Adrenal gland (tissue), 9 donors: ENCODE measurements at regions not wholly inside any gene's neighbourhood (a gene's known extent, or its start where the extent isn't known, plus 50 kb on each side); places are given as distances from the start of the nearest gene placed in this dataset.

ENCODE experiments used
- DNase-seq, 7 donors: peaks; one replicate each; pipeline ENCODE4 v3.0.0-alpha.2; 2019 to 2020
- H3K27ac ChIP-seq, 5 donors: fragments of 200-600 bp; sonication (generic) in 4 of 5; 1 replicate in 3 of 5; 2 replicates in 2 of 5; pipeline versions ENCODE4 v1.5.1 to v1.8.0; 2016 to 2020; ENCODE audit warnings: mild to moderate bottlenecking in 1 of 5
- H3K27me3 ChIP-seq: fragments of 200-600 bp; 2 replicates; pipeline ENCODE4 v1.8.0; 2021
- H3K36me3 ChIP-seq, 2 donors: fragments of 200-600 bp; replicated peaks in 1 of 2; 1 replicate in 1 of 2; 2 replicates in 1 of 2; pipeline versions ENCODE4 v1.5.1 to v1.8.0; 2018 to 2022
- H3K4me1 ChIP-seq, 2 donors: fragments of 200-600 bp; replicated peaks in 1 of 2; 1 replicate in 1 of 2; 2 replicates in 1 of 2; pipeline versions ENCODE4 v1.5.1 to v1.8.0; 2018 to 2021
- H3K4me3 ChIP-seq, 4 donors: fragments of 200-600 bp; sonication (generic) in 3 of 4; one replicate each; pipeline ENCODE4 v1.5.1; 2016 to 2018
- H3K9me3 ChIP-seq, 3 donors: fragments of 200-600 bp; sonication (generic) in 1 of 3; replicated peaks in 1 of 3; 1 replicate in 2 of 3; 2 replicates in 1 of 3; pipeline versions ENCODE4 v1.5.1 to v1.8.0; 2016 to 2021
- CTCF ChIP-seq, 6 experiments: fragments of 450-650 bp in 4 of 6; fragments of 200-600 bp in 2 of 6; sonication (generic) in 1 of 6; IDR thresholded peaks; 1 replicate in 5 of 6; 2 replicates in 1 of 6; pipeline versions ENCODE4 v1.5.1 to v1.8.0; 2016 to 2021; ENCODE audit warnings: antibody characterized with exemption in 6 of 6, mild to moderate bottlenecking in 2 of 6, moderate library complexity in 1 of 6
- POLR2A ChIP-seq, 2 donors: fragments of 450-650 bp; IDR thresholded peaks; one replicate each; pipeline ENCODE4 v1.6.1; 2017; ENCODE audit warnings: antibody characterized with exemption in 2 of 2, mild to moderate bottlenecking in 2 of 2, moderate library complexity in 1 of 2
- WGBS, 4 donors: extraction: QIAGEN DNeasy Blood & Tissue Kit in 2 of 4; methylation state at CpG; one replicate each; pipeline versions ENCODE4 v1.1.5 to v1.1.7; 2013 to 2017; 5-methylcytosine and 5-hydroxymethylcytosine counted together
- intact Hi-C, 2 donors: fragments of 100-400 bp; cut with DNase I; formaldehyde crosslinking; loops; one replicate each; pipeline versions ENCODE4 v1.14.1 to v1.15.0; 2022 to 2023
- donor health status: healthy with polysubstance abuse.
- donor health status: Bipolar disorder and iron deficiency.
- donor health status: DM: yes; HTN: yes; CAD: no.
- donor health status: DM: no; HTN: no; CAD: no.
- donor health status: DM: no; HTN: no; CAD: no.

GRCh38 chr6:92564376-92564775 lies 855.0 kb downstream of the EPHA7 start:
- Histone ChIP-seq H3K4me3 (no peak overlapping the region), H3K27me3 (no peaks in the 10 kb centered on the region), H3K9me3 (no peaks in the 10 kb centered on the region), H3K36me3 (no peaks in the 10 kb centered on the region), H3K4me1 (no peaks in the 10 kb centered on the region), H3K27ac (no peak overlapping the region)
- DNase-seq: no peak
- TF ChIP-seq POLR2A (IDR thresholded peaks at IDR 0.05): no peak
- TF ChIP-seq CTCF (IDR thresholded peaks at IDR 0.05): no peak
- 67 to 72% (median 69%) methylated on average over 3 of the region's 3 CpGs for WGBS, 4 donors
- intact Hi-C loops: no loop called here

- Histone ChIP-seq H3K27ac (no peak overlapping the region), H3K4me1 (no peaks in the 10 kb centered on the region), H3K9me3 (no peaks in the 10 kb centered on the region), H3K4me3 (no peak overlapping the region), H3K27me3 (no peaks in the 10 kb centered on the region), H3K36me3 (no peaks in the 10 kb centered on the region)
- intact Hi-C loops: no loop called here
- TF ChIP-seq CTCF (IDR thresholded peaks at IDR 0.05) (no peak), POLR2A (IDR thresholded peaks at IDR 0.05) (no peak)
- no peak for DNase-seq
- WGBS, 4 donors: 38 to 49% (median 47%) methylated on average over 5 of the region's 5 CpGs
Measured at GRCh38 chr6:92559611-92560010, 859.7 kb downstream of the EPHA7 start.

GRCh38 chr6:92559003-92559402 lies 860.4 kb downstream of the EPHA7 start:
- intact Hi-C loops: no loop called here
- no peak for TF ChIP-seq CTCF (IDR thresholded peaks at IDR 0.05)
- no peak for TF ChIP-seq POLR2A (IDR thresholded peaks at IDR 0.05)
- H3K27ac ChIP-seq: no peak overlapping the region
- no peaks in the 10 kb centered on the region for H3K27me3 ChIP-seq
- no peaks in the 10 kb centered on the region for H3K36me3 ChIP-seq
- H3K4me1 ChIP-seq: no peaks in the 10 kb centered on the region
- WGBS, 4 donors: 64 to 82% (median 77%) methylated on average over 2 of the region's 2 CpGs
- no peak for DNase-seq
- H3K9me3 ChIP-seq: no peaks in the 10 kb centered on the region
- no peak overlapping the region for H3K4me3 ChIP-seq

- H3K27me3 ChIP-seq: no peaks in the 10 kb centered on the region
- 29 to 47% (median 35%) methylated on average over 1 of the region's 1 CpG for WGBS, 4 donors
- TF ChIP-seq CTCF (IDR thresholded peaks at IDR 0.05) (no peak), POLR2A (IDR thresholded peaks at IDR 0.05) (no peak)
- H3K9me3 ChIP-seq: no peaks in the 10 kb centered on the region
- H3K4me1 ChIP-seq: no peaks in the 10 kb centered on the region
- DNase-seq: no peak
- no peak overlapping the region for H3K4me3 ChIP-seq
- intact Hi-C loops: no loop called here
- no peak overlapping the region for H3K27ac ChIP-seq
- H3K36me3 ChIP-seq: no peaks in the 10 kb centered on the region
Measured at GRCh38 chr6:92550501-92550900, 868.9 kb downstream of the EPHA7 start.
